ENCODE measurements at regions not wholly inside any gene's neighbourhood (a gene's known extent, or its start where the extent isn't known, plus 50 kb on each side); places are given as distances from the start of the nearest gene placed in this dataset.
A peak's percentile ranks its signal among the peaks of the same experiment; 100 is the strongest.

DNA sequence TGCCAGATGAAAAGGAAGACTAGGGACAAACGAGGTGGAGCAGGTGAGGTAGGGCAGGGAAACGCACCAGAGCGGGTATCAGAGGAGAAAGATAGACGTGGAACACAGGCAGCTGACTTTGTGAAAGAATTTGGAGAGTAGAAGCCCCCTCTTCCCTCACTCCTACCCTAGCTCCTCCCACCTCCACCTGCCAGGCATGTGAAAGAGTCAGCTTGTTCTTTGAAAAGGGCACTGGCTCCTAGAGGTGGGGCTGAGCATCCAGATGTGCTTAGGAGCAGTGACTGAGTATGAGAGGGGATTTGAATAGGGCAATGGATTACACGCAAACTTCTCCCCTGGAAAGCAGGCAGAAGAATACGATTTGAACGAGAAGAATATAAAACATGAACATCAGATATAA is 174.2 kb upstream of the INHBA start:
- Histone ChIP-seq H3K36me3 (ENCODE audit: control insufficient read depth, insufficient read depth, low read length, severe bottlenecking) (no peaks in the 10 kb centered on the region), H3K27me3 (replicated peaks; ENCODE audit: control insufficient read depth, insufficient read depth, low read length) (peaks cover 6% of the 10 kb centered on the region), H3K9me3 (ENCODE audit: control insufficient read depth, low read length) (no peaks in the 10 kb centered on the region), H3K4me1 (ENCODE audit: control insufficient read depth, insufficient read depth, low read length) (peaks cover 25% of the 10 kb centered on the region), H3K9ac (ENCODE audit: low read length) (no peak overlapping the region), H3K4me3 (ENCODE audit: low read length) (no peak overlapping the region)
- DNase-seq (ENCODE audit: low read depth) = no peak

DNA sequence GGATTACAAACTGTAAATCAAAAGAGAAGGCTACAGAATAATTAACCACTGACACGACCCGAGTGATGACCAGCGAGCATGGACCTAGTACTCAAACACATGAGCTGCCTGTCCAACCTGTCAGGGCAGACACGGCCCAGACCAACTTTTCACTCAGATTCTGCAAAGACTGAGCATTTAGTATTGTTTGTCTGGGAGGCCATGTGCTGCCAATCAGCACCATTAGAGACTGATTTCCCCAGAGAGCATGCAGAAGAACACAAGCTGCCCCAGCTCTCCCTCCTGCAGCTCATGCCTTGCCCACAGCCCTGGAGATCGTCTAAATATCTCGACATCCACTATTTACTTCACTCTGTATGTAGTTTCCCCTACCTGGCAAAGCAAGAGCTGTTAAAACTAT is 172.6 kb upstream of the INHBA start:
- no peak for DNase-seq (ENCODE audit: low read depth)
- no peaks in the 10 kb centered on the region for H3K36me3 ChIP-seq (ENCODE audit: control insufficient read depth, insufficient read depth, low read length, severe bottlenecking)
- no peak overlapping the region for H3K4me3 ChIP-seq (ENCODE audit: low read length)
- H3K9ac ChIP-seq (ENCODE audit: low read length) = no peak overlapping the region
- peaks cover 6% of the 10 kb centered on the region for H3K27me3 ChIP-seq (replicated peaks; ENCODE audit: control insufficient read depth, insufficient read depth, low read length)
- peaks cover 23% of the 10 kb centered on the region for H3K4me1 ChIP-seq (ENCODE audit: control insufficient read depth, insufficient read depth, low read length)
- H3K9me3 ChIP-seq (ENCODE audit: control insufficient read depth, low read length) = no peaks in the 10 kb centered on the region

DNA sequence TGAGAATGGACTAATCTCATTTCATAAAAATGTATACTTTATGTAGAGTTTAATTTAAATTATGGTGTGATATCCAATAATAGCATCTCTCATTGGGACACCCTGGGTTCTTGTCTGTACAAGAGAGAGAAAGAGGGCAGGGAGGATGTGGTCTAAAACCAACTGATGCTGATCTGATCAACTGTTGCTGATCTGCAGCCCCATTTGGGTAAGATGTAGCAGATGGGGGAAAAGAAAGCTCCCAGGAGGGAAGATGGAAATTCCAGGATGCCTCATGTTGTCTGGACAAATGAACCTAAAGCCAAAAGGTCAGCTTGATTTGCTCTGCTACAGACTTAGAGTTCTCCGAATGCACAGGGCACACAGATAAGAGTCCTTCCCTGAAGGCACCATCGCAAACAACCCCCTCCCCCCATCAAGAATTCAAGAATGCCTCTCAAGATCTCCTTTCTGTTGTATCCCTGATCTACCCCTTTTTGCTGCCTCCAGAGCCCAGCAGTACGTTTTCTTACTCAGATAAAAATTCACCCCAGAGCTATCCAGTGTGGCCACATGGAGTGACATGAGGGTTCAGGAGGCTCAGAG is 171.4 kb upstream of the INHBA start:
- Histone ChIP-seq H3K9ac (ENCODE audit: low read length) (no peak overlapping the region), H3K9me3 (ENCODE audit: control insufficient read depth, low read length) (no peaks in the 10 kb centered on the region), H3K36me3 (ENCODE audit: control insufficient read depth, insufficient read depth, low read length, severe bottlenecking) (no peaks in the 10 kb centered on the region), H3K4me3 (ENCODE audit: low read length) (no peak overlapping the region), H3K4me1 (ENCODE audit: control insufficient read depth, insufficient read depth, low read length) (peaks cover 23% of the 10 kb centered on the region), H3K27me3 (replicated peaks; ENCODE audit: control insufficient read depth, insufficient read depth, low read length) (peaks cover 6% of the 10 kb centered on the region)
- no peak for DNase-seq (ENCODE audit: low read depth)

DNA sequence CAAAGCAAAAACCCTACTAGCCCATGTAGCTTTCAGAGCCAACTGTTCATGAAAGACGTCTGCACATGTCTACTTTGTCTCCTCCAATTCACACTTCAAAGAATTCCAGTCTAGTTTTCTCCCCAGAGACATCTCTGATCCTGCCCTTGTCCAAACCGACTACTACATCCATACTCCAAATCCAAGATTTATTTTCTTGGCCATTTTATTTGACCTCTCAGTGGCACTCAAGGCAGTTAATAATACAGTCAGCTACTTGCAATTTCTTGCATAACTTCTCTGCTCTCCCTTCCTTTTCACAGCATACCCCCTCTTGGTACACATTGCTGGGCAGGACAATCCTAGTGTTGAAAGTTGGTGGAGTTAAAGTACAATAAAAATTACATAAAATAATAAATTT is 170.9 kb upstream of the INHBA start:
- Histone ChIP-seq H3K9me3 (ENCODE audit: control insufficient read depth, low read length) (no peaks in the 10 kb centered on the region), H3K36me3 (ENCODE audit: control insufficient read depth, insufficient read depth, low read length, severe bottlenecking) (no peaks in the 10 kb centered on the region), H3K27me3 (replicated peaks; ENCODE audit: control insufficient read depth, insufficient read depth, low read length) (peaks cover 6% of the 10 kb centered on the region), H3K4me3 (ENCODE audit: low read length) (no peak overlapping the region), H3K9ac (ENCODE audit: low read length) (no peak overlapping the region), H3K4me1 (ENCODE audit: control insufficient read depth, insufficient read depth, low read length) (peaks cover 23% of the 10 kb centered on the region)
- DNase-seq (ENCODE audit: low read depth) = no peak

DNA sequence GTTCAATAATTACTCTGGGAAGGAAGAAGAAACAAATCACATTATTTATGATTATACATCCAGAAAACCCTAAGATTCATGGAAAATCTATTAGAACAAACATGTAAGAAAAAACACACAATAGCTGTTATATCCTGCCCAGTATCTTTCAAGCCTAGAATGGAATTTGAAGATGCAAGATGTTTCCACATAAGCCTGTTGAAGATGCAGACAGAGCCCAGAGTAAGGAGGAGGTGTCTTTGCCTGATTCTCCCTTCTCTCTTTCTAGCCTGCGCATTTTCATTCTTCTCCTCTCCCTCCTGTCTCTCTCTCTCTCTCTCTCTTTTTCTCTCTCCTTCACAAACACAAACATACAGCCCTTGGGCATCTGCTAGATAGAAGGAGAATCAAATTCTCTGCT is 170.1 kb upstream of the INHBA start:
- H3K4me3 ChIP-seq (ENCODE audit: low read length) = no peak overlapping the region
- H3K4me1 ChIP-seq (ENCODE audit: control insufficient read depth, insufficient read depth, low read length) = peaks cover 20% of the 10 kb centered on the region
- H3K36me3 ChIP-seq (ENCODE audit: control insufficient read depth, insufficient read depth, low read length, severe bottlenecking) = no peaks in the 10 kb centered on the region
- peaks cover 6% of the 10 kb centered on the region for H3K27me3 ChIP-seq (replicated peaks; ENCODE audit: control insufficient read depth, insufficient read depth, low read length)
- DNase-seq (ENCODE audit: low read depth) = peak; percentile 19
- H3K9ac ChIP-seq (ENCODE audit: low read length) = no peak overlapping the region
- no peaks in the 10 kb centered on the region for H3K9me3 ChIP-seq (ENCODE audit: control insufficient read depth, low read length)

DNA sequence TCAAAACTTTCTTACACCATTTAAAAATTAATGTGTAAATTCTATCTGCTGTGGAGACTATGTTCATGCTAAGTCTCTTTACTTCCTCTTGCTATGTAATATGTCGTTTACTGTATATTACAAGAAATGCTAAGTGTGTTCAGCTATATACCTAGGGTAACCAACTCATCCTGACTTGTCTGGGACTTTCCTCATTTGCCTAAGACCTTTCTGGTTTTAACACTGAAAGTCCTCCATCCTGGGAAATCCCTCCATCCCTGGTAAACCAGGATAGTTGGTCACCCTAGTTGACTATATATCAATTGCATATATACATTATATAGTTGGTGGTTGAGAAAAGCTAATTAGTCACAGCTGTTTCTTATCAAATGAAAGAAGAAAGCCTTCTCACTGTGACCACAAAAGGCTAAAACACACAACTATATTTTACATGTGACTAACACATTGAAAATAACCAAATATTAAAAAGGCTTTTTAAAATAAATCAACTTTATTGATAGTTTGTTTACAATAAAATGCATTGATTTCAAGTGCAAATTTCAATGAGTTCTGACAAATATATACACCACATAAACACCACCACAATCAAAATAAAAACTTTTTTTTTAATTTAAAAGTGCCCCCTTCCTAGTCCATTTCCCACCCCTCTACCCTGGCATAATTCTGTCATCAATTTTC is 167.7 kb upstream of the INHBA start:
- Histone ChIP-seq H3K4me1 (ENCODE audit: control insufficient read depth, insufficient read depth, low read length) (peaks cover 20% of the 10 kb centered on the region), H3K9ac (ENCODE audit: low read length) (no peak overlapping the region), H3K36me3 (ENCODE audit: control insufficient read depth, insufficient read depth, low read length, severe bottlenecking) (no peaks in the 10 kb centered on the region), H3K9me3 (ENCODE audit: control insufficient read depth, low read length) (no peaks in the 10 kb centered on the region), H3K4me3 (ENCODE audit: low read length) (no peak overlapping the region), H3K27me3 (replicated peaks; ENCODE audit: control insufficient read depth, insufficient read depth, low read length) (peaks cover 6% of the 10 kb centered on the region)
- peak; percentile 17 for DNase-seq (ENCODE audit: low read depth)

DNA sequence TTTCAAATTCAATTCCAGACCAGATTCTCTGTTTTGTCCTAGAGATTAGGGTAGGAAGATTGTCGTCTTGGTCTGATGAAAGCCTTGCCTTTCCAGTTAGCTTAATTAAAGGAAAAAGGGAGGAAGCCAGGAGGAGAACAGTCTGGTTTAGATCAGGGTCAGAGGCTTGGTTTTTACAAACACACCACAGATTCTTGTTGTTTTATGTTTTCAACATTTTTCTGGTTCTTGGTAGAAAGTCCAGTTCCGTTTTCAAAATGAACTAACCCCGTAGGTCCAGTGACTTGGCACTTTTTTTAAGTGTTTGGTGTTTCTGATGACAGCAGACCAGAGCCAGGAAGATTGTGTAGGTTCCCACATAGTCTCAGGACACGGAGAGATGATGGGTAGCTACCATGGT is 167.1 kb upstream of the INHBA start:
- Histone ChIP-seq H3K27me3 (replicated peaks; ENCODE audit: control insufficient read depth, insufficient read depth, low read length) (no peaks in the 10 kb centered on the region), H3K9ac (ENCODE audit: low read length) (no peak overlapping the region), H3K9me3 (ENCODE audit: control insufficient read depth, low read length) (no peaks in the 10 kb centered on the region), H3K4me3 (ENCODE audit: low read length) (no peak overlapping the region), H3K36me3 (ENCODE audit: control insufficient read depth, insufficient read depth, low read length, severe bottlenecking) (no peaks in the 10 kb centered on the region), H3K4me1 (ENCODE audit: control insufficient read depth, insufficient read depth, low read length) (peaks cover 20% of the 10 kb centered on the region)
- DNase-seq (ENCODE audit: low read depth) = peak; percentile 44

DNA sequence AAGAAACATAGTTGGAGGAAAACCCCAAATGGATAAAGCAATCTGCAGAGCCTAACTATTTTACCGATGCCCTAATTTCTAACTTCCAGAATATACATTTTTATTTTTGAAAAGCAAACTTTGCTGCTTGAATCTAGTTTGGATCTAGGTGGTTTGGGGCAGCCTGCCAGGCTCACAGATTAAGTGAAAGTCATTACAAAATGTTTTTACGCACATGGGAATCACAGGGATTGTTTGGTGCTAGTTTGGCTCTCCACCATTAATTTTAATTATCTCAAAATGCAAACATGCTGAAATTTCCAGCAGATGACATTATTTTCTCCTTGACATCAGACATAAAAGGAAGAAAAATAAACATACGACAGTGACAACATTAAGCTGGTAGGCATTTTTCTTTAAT is 166.7 kb upstream of the INHBA start:
- H3K27me3 ChIP-seq (replicated peaks; ENCODE audit: control insufficient read depth, insufficient read depth, low read length) = no peaks in the 10 kb centered on the region
- H3K9ac ChIP-seq (ENCODE audit: low read length) = no peak overlapping the region
- peaks cover 20% of the 10 kb centered on the region for H3K4me1 ChIP-seq (ENCODE audit: control insufficient read depth, insufficient read depth, low read length)
- peak; percentile 12 for DNase-seq (ENCODE audit: low read depth)
- no peak overlapping the region for H3K4me3 ChIP-seq (ENCODE audit: low read length)
- no peaks in the 10 kb centered on the region for H3K9me3 ChIP-seq (ENCODE audit: control insufficient read depth, low read length)
- H3K36me3 ChIP-seq (ENCODE audit: control insufficient read depth, insufficient read depth, low read length, severe bottlenecking) = no peaks in the 10 kb centered on the region

DNA sequence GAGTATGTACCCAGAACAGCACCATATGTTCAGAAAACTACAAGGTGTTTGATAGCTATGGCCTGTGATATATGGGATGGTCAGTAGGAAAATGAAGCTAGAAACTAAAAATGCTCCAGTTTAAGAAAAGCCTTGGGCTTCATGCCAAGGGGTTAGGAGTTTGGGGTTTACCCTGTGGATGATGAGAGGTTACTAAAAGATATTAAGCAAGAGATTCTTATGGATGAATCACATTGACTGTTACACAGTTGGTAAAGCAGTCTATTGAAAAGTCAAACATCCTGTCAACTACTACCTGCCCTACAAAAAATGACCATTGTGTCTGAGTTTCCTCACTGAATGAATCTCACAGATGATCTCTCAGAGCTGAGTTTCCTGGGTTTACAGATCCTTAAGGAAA is 166.2 kb upstream of the INHBA start:
- H3K4me1 ChIP-seq (ENCODE audit: control insufficient read depth, insufficient read depth, low read length) = peaks cover 20% of the 10 kb centered on the region
- no peaks in the 10 kb centered on the region for H3K27me3 ChIP-seq (replicated peaks; ENCODE audit: control insufficient read depth, insufficient read depth, low read length)
- H3K9ac ChIP-seq (ENCODE audit: low read length) = no peak overlapping the region
- H3K36me3 ChIP-seq (ENCODE audit: control insufficient read depth, insufficient read depth, low read length, severe bottlenecking) = no peaks in the 10 kb centered on the region
- no peaks in the 10 kb centered on the region for H3K9me3 ChIP-seq (ENCODE audit: control insufficient read depth, low read length)
- H3K4me3 ChIP-seq (ENCODE audit: low read length) = no peak overlapping the region
- DNase-seq (ENCODE audit: low read depth) = peak; percentile 51

DNA sequence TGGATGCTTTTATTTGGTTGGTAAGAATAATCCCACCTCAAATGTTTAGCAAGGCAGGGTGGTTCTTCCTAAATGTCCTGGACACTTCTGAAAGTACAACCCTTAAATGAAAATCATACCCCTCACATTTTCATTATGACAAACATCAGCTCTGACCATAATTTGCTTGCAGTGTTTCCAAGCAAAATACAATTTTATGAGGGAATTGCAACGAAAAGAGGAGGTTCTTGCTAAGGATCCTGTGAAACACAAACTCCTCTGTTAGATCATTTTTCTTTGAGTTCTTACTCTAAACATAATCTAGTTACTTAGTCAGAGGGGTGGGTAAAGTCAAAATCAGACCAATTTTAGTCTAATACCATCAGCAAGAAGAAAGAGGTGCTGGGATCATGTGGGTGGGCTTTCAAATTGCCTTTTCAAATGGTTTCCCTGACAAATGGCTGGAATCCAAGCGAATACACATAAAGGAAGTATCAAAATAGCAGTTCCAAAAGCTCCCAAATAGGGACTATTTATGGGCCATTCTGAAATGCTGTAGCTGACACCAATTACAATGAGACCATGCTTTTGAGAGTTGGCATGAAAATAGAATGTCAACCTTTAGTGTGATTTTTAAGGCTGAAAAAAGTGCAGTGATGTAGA is 164.9 kb upstream of the INHBA start:
- Histone ChIP-seq H3K9me3 (ENCODE audit: control insufficient read depth, low read length) (no peaks in the 10 kb centered on the region), H3K4me1 (ENCODE audit: control insufficient read depth, insufficient read depth, low read length) (peaks cover 16% of the 10 kb centered on the region), H3K27me3 (replicated peaks; ENCODE audit: control insufficient read depth, insufficient read depth, low read length) (no peaks in the 10 kb centered on the region), H3K4me3 (ENCODE audit: low read length) (no peak overlapping the region), H3K36me3 (ENCODE audit: control insufficient read depth, insufficient read depth, low read length, severe bottlenecking) (no peaks in the 10 kb centered on the region), H3K9ac (ENCODE audit: low read length) (no peak overlapping the region)
- DNase-seq (ENCODE audit: low read depth) = no peak

DNA sequence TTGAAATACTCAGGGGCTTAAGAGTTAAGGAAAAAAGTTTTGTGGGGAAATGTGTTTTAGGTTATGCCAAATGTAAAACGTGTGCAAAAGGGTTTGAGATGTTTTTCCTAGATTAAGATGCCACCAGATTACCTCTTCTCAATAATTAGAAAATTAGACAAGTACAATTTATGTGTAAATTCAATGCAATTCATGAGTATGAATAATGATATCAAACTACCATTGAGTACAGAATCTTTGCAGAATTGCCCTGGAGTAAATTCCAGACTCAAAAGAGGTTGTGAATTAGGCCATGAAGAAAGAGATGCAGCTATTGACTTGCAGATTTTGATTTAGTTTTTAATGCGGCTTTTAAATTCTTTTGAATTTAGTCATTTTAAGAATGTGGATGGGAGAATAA is 159.4 kb upstream of the INHBA start:
- H3K36me3 ChIP-seq (ENCODE audit: control insufficient read depth, insufficient read depth, low read length, severe bottlenecking) = no peaks in the 10 kb centered on the region
- no peak for DNase-seq (ENCODE audit: low read depth)
- H3K27me3 ChIP-seq (replicated peaks; ENCODE audit: control insufficient read depth, insufficient read depth, low read length) = no peaks in the 10 kb centered on the region

More for the DNA sequence above, 159.4 kb upstream of the INHBA start:
- H3K4me3 ChIP-seq (ENCODE audit: low read length) = no peak overlapping the region
- no peaks in the 10 kb centered on the region for H3K9me3 ChIP-seq (ENCODE audit: control insufficient read depth, low read length)
- no peak overlapping the region for H3K9ac ChIP-seq (ENCODE audit: low read length)
- H3K4me1 ChIP-seq (ENCODE audit: control insufficient read depth, insufficient read depth, low read length) = no peaks in the 10 kb centered on the region

Measured in adipocyte (in vitro differentiated cells).